ENCODE measurements at regions not wholly inside any gene's neighbourhood (a gene's known extent, or its start where the extent isn't known, plus 50 kb on each side); places are given as distances from the start of the nearest gene placed in this dataset.

DNA sequence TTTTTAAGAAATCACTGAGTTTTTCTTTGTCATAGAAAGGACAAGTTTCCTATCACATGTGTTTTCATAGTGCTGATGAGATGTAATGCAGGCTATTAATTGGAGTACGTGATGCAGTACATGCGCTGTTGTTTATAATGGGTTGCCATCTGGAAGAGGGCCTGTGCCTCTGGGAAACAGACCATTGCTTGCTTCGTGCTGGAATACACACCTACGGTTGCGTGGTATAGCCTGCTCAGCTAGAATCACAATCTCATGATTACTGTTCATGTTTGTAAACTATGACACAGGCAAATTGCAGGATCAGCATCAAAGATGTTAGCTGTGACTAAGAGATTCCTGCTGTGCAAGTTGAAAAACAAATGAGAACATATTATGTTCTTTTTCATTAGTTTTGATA is 107.2 kb upstream of the STEAP1B start:
- TF ChIP-seq TAF1 (IDR thresholded peaks at IDR 0.05; ENCODE audit: borderline replicate concordance, low read depth, low read length) (no peak), EZH2phosphoT487 (IDR thresholded peaks at IDR 0.05; ENCODE audit: borderline replicate concordance, low read depth) (no peak), TEAD4 (IDR thresholded peaks at IDR 0.05; ENCODE audit: borderline replicate concordance, insufficient read depth) (no peak), PBX3 (IDR thresholded peaks at IDR 0.05) (no peak), SIN3A (IDR thresholded peaks at IDR 0.05; ENCODE audit: borderline replicate concordance, low read depth, low read length) (no peak), EP300 (IDR thresholded peaks at IDR 0.05; ENCODE audit: borderline replicate concordance in 1 of 2, low read depth in 1 of 2, low read length in 1 of 2) (no peak), GABPA (IDR thresholded peaks at IDR 0.05; ENCODE audit: low read depth) (no peak), RFX5 (IDR thresholded peaks at IDR 0.05; ENCODE audit: low read length) (no peak), GATA2 (CRISPR knock-in tag; IDR thresholded peaks at IDR 0.05) (no peak), YY1 (IDR thresholded peaks at IDR 0.05; ENCODE audit: low read depth) (no peak)
- TF ChIP-seq, protein P1, sequence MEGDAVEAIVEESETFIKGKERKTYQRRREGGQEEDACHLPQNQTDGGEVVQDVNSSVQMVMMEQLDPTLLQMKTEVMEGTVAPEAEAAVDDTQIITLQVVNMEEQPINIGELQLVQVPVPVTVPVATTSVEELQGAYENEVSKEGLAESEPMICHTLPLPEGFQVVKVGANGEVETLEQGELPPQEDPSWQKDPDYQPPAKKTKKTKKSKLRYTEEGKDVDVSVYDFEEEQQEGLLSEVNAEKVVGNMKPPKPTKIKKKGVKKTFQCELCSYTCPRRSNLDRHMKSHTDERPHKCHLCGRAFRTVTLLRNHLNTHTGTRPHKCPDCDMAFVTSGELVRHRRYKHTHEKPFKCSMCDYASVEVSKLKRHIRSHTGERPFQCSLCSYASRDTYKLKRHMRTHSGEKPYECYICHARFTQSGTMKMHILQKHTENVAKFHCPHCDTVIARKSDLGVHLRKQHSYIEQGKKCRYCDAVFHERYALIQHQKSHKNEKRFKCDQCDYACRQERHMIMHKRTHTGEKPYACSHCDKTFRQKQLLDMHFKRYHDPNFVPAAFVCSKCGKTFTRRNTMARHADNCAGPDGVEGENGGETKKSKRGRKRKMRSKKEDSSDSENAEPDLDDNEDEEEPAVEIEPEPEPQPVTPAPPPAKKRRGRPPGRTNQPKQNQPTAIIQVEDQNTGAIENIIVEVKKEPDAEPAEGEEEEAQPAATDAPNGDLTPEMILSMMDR (IDR thresholded peaks at IDR 0.05) = no peak
- TF ChIP-seq, protein P2, sequence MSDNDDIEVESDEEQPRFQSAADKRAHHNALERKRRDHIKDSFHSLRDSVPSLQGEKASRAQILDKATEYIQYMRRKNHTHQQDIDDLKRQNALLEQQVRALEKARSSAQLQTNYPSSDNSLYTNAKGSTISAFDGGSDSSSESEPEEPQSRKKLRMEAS (IDR thresholded peaks at IDR 0.05; ENCODE audit: low read depth) = no peak

Measured in SK-N-SH (cell line).